ENCODE measurements at regions not wholly inside any gene's neighbourhood (a gene's known extent, or its start where the extent isn't known, plus 50 kb on each side); places are given as distances from the start of the nearest gene placed in this dataset.

DNA sequence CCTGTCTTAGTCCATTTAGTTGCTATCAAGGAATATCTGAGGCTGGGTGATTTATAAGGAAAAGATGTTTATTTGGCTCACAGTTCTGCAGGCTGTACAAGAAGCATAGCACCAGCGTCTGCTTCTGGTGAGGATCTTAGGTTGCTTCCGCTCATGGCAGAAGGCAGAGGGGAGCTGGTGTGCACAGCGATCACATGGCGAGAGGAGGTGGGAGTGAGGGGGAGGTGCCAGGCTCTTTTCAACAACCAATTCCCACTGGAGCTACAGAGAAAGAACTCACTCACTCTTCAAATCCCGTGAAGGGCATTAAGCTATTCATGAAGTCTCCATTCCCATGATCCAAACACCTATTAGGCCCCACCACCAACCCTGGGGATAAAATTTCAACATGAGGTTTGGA is 371.6 kb downstream of the SH2D4B start:
- TF ChIP-seq, protein P1, sequence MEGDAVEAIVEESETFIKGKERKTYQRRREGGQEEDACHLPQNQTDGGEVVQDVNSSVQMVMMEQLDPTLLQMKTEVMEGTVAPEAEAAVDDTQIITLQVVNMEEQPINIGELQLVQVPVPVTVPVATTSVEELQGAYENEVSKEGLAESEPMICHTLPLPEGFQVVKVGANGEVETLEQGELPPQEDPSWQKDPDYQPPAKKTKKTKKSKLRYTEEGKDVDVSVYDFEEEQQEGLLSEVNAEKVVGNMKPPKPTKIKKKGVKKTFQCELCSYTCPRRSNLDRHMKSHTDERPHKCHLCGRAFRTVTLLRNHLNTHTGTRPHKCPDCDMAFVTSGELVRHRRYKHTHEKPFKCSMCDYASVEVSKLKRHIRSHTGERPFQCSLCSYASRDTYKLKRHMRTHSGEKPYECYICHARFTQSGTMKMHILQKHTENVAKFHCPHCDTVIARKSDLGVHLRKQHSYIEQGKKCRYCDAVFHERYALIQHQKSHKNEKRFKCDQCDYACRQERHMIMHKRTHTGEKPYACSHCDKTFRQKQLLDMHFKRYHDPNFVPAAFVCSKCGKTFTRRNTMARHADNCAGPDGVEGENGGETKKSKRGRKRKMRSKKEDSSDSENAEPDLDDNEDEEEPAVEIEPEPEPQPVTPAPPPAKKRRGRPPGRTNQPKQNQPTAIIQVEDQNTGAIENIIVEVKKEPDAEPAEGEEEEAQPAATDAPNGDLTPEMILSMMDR (IDR thresholded peaks at IDR 0.05) = no peak
- TF ChIP-seq POLR2A (IDR thresholded peaks at IDR 0.05) = no peak
- no peak for TF ChIP-seq POLR2AphosphoS5 (IDR thresholded peaks at IDR 0.05)
- Histone ChIP-seq H3K4me1 (no peaks in the 10 kb centered on the region), H3K27me3 (no peaks in the 10 kb centered on the region), H3K36me3 (no peaks in the 10 kb centered on the region), H3K4me3 (no peak overlapping the region), H3K9me3 (no peaks in the 10 kb centered on the region), H3K27ac (no peak overlapping the region)
- DNase-seq (ENCODE audit: low spot score in 2 of 2) = no peak
- intact Hi-C loops (cut with DNase I; ENCODE audit: low total_unique reads) = no loop called here

DNA sequence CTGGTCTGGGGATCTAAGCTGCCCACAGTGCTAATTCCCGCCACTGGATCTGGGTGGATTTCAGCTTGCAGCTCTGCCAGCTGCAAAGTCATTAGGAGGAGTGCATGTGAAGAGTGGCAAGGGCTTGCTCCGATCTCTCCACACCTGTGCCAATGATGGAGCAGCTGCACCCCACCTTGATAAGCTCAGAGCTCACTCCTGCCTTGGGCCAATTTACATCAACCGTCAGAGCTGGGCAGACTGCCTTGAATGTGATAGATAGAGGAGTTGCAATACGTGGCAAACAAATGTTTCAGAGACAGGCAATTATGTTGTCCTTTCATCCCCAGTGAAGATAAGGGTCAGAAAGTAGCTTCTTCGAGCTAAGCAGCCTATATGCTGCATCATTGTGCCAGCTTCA is 379.9 kb downstream of the SH2D4B start:
- H3K4me1 ChIP-seq = no peaks in the 10 kb centered on the region
- no peaks in the 10 kb centered on the region for H3K9me3 ChIP-seq
- H3K27me3 ChIP-seq = no peaks in the 10 kb centered on the region
- H3K27ac ChIP-seq = no peak overlapping the region
- no peak overlapping the region for H3K4me3 ChIP-seq
- intact Hi-C loops (cut with DNase I; ENCODE audit: low total_unique reads) = no loop called here
- TF ChIP-seq POLR2AphosphoS5 (IDR thresholded peaks at IDR 0.05) (no peak), POLR2A (IDR thresholded peaks at IDR 0.05) (no peak)
- TF ChIP-seq, protein P1 (IDR thresholded peaks at IDR 0.05) = no peak
- no peaks in the 10 kb centered on the region for H3K36me3 ChIP-seq
- DNase-seq (ENCODE audit: low spot score in 2 of 2) = no peak

DNA sequence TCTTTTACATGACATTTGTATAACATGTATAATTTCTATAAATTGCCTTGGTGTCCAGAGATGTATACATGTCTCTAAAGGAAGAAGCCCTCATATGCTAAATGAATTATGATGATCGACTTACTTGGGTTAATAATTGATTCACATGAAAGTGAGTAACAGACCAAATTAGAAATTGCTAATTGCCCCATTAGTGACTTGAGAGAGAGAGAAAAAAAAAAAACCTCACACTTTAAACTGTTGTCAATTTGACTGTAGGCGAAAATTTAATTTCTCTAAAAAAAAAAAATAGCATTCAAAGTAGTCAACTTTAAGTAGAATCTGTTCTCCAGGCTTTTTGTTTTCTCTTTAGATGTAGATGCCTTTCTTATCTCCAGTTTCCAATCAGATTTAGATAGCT is 383.3 kb downstream of the SH2D4B start:
- no peaks in the 10 kb centered on the region for H3K4me1 ChIP-seq
- H3K36me3 ChIP-seq = no peaks in the 10 kb centered on the region
- intact Hi-C loops (cut with DNase I; ENCODE audit: low total_unique reads) = no loop called here
- no peaks in the 10 kb centered on the region for H3K27me3 ChIP-seq
- no peaks in the 10 kb centered on the region for H3K9me3 ChIP-seq
- no peak for DNase-seq (ENCODE audit: low spot score in 2 of 2)
- H3K4me3 ChIP-seq = no peak overlapping the region
- H3K27ac ChIP-seq = no peak overlapping the region
- TF ChIP-seq POLR2AphosphoS5 (IDR thresholded peaks at IDR 0.05) = no peak
- TF ChIP-seq, protein P1 (IDR thresholded peaks at IDR 0.05) = no peak
- TF ChIP-seq POLR2A (IDR thresholded peaks at IDR 0.05) = no peak

DNA sequence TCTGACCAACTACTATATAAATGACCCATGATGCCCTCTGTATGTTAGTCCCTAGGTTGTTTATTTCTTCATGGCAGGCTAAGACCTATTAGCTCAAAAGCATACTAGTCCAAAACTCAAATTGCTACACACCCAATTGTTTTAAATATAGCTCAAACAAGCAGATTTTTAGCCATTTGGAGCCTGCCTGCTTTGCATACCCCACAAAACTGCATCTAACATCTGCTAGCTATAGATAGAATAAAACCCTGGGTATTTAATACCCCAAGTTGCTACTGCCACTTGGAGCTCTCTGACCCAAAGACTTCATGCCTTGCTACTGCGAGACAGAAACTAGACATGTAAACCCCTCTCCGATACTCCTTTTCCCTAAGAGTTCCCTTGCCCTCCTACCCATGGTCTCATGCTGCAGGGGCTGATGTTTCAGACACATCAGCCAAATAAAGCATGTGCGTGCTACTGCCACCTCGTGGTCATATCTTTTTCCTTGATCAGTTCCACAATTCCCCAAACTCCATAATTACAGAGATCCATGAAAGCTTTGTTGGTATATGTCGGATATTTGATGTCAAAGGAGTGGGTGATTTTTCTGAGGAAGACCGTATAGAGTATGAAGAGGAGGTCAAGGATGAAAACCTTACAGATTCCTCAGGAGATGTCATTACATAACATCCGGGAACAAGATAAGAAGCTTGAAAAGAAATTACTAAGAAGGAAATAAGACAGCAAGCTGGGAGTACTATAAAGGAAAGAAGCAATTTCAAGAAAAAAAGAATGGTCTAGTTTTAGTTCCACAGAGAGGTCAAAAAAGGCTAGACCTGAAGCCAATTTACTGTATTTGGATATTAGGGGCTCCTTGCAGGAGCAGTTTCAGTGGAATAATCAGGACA is 386.6 kb downstream of the SH2D4B start:
- no peak for TF ChIP-seq POLR2A (IDR thresholded peaks at IDR 0.05)
- TF ChIP-seq, protein P1 (IDR thresholded peaks at IDR 0.05) = peak in 2 of 3 donors; percentile 48 to 55
- no peak for TF ChIP-seq POLR2AphosphoS5 (IDR thresholded peaks at IDR 0.05)
- Histone ChIP-seq H3K4me3 (no peak overlapping the region), H3K27me3 (no peaks in the 10 kb centered on the region), H3K36me3 (no peaks in the 10 kb centered on the region), H3K4me1 (no peaks in the 10 kb centered on the region), H3K27ac (no peak overlapping the region), H3K9me3 (no peaks in the 10 kb centered on the region)
- DNase-seq (ENCODE audit: low spot score in 2 of 2) = no peak
- intact Hi-C loops (cut with DNase I; ENCODE audit: low total_unique reads) = no loop called here

DNA sequence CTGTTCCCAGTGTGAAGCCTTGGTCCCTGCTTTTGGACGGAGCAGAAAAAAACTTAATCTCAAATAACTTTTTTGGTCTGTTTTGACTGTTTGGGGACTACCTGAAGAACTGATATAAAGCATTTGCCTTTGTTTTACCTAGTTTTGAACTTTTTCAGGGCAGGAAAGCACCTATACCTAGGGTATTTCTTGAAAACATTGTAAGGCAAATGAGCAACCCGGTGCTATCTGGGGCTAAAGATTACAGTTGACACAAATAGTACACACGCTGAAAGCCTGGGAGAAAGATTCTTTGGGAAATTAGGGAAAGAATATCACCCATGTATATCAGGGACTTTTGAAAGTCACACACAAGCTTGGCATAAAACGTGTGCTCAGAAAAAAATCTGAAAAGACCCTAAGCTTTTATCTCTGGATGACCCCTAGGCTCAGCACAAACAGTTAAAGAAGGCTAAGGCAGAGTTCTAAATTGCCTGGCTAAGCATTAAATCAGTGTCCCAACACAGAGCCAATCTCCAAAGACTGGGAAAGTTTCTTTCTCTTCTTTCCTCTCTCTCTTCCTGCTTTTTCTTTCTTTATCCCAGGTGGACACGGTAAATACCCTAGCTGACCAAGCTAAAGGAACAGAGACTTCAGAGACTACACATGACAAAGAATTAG is 389.8 kb downstream of the SH2D4B start:
- intact Hi-C loops (cut with DNase I; ENCODE audit: low total_unique reads) = no loop called here
- Histone ChIP-seq H3K36me3 (no peaks in the 10 kb centered on the region), H3K4me1 (no peaks in the 10 kb centered on the region), H3K4me3 (no peak overlapping the region), H3K9me3 (no peaks in the 10 kb centered on the region), H3K27me3 (no peaks in the 10 kb centered on the region), H3K27ac (no peak overlapping the region)
- DNase-seq (ENCODE audit: low spot score in 2 of 2) = no peak
- no peak for TF ChIP-seq POLR2AphosphoS5 (IDR thresholded peaks at IDR 0.05)
- no peak for TF ChIP-seq POLR2A (IDR thresholded peaks at IDR 0.05)
- TF ChIP-seq, protein P1 (IDR thresholded peaks at IDR 0.05) = no peak

All from breast epithelium (tissue), 4 donors.